Uterus (tissue), 2 donors: ENCODE measurements at regions not wholly inside any gene's neighbourhood (a gene's known extent, or its start where the extent isn't known, plus 50 kb on each side); places are given as distances from the start of the nearest gene placed in this dataset.

Experiments
- CTCF ChIP-seq, 4 experiments: fragments of 200-600 bp in 2 of 4; fragments of 450-650 bp in 2 of 4; sonication (generic) in 2 of 4; IDR thresholded peaks; one replicate each; pipeline ENCODE4 v1.5.1; 2016 to 2019; ENCODE audit warnings: antibody characterized with exemption in 4 of 4, mild to moderate bottlenecking in 2 of 4, moderate library complexity in 1 of 4
- POLR2A ChIP-seq, 2 donors: fragments of 450-650 bp; IDR thresholded peaks; one replicate each; pipeline ENCODE4 v1.6.1; 2016; ENCODE audit warnings: antibody characterized with exemption in 2 of 2, mild to moderate bottlenecking in 1 of 2, moderate library complexity in 1 of 2

GRCh38 chr3:146861262-146861661, 256.1 kb upstream of the PLSCR5 start:
- TF ChIP-seq CTCF (IDR thresholded peaks at IDR 0.05), result no peak
- TF ChIP-seq POLR2A (IDR thresholded peaks at IDR 0.05), result no peak
